Prostate gland (tissue), 2 donors: ENCODE measurements at regions not wholly inside any gene's neighbourhood (a gene's known extent, or its start where the extent isn't known, plus 50 kb on each side); places are given as distances from the start of the nearest gene placed in this dataset.
"Not testable (repeated sequence)": the region's sequence is repeated elsewhere in the genome, so short reads cannot be mapped to it uniquely, and the experiment has no call there.

Experiments
- DNase-seq: peaks from one replicate; pipeline ENCODE4 v3.0.0-alpha.2; 2019; ENCODE audit warnings: low spot score
- H3K27ac ChIP-seq, 2 donors: fragments of 200-600 bp; sonication (generic); 2 replicates each; pipeline ENCODE4 v1.5.1; 2017 to 2019
- H3K27me3 ChIP-seq: fragments of 200-600 bp; sonication (generic); replicated peaks from 2 replicates; pipeline ENCODE4 v1.5.1; 2019; ENCODE audit not compliant: insufficient read depth
- H3K36me3 ChIP-seq, 2 donors: fragments of 200-600 bp; sonication (generic); 1 replicate in 1 of 2; 2 replicates in 1 of 2; pipeline versions ENCODE4 v1.5.1 to v1.8.1; 2017 to 2019
- H3K4me1 ChIP-seq: fragments of 200-600 bp; sonication (generic); replicated peaks from 2 replicates; pipeline ENCODE4 v1.5.1; 2019
- H3K4me3 ChIP-seq, 2 donors: fragments of 200-600 bp; sonication (generic); 2 replicates each; pipeline ENCODE4 v1.5.1; 2017 to 2019
- H3K9me3 ChIP-seq: fragments of 200-600 bp; sonication (generic); 2 replicates; pipeline ENCODE4 v1.5.1; 2017
- POLR2A ChIP-seq: fragments of 450-650 bp; IDR thresholded peaks from one replicate; pipeline ENCODE4 v1.6.1; 2016; ENCODE audit warnings: antibody characterized with exemption, mild to moderate bottlenecking
- POLR2AphosphoS5 ChIP-seq: sonication (generic); formaldehyde crosslinking; IDR thresholded peaks from one replicate; pipeline ENCODE4 v1.6.1; 2017; ENCODE audit warnings: antibody characterized with exemption
- WGBS: methylation state at CpG from one replicate; pipeline ENCODE4 v1.1.5; 2018; 5-methylcytosine and 5-hydroxymethylcytosine counted together
- intact Hi-C: fragments of 100-400 bp; cut with DNase I; formaldehyde crosslinking; loops from one replicate; pipeline ENCODE4 v1.14.2; 2022
- TF ChIP-seq, protein P1 (sequence below), 4 experiments: fragments of 200-600 bp in 2 of 4; fragments of 450-650 bp in 2 of 4; sonication (generic) in 2 of 4; IDR thresholded peaks; 1 replicate in 3 of 4; 2 replicates in 1 of 4; pipeline ENCODE4 v1.5.1; 2016 to 2019; ENCODE audit warnings: antibody characterized with exemption in 4 of 4, mild to moderate bottlenecking in 2 of 4, moderate library complexity in 2 of 4

DNA sequence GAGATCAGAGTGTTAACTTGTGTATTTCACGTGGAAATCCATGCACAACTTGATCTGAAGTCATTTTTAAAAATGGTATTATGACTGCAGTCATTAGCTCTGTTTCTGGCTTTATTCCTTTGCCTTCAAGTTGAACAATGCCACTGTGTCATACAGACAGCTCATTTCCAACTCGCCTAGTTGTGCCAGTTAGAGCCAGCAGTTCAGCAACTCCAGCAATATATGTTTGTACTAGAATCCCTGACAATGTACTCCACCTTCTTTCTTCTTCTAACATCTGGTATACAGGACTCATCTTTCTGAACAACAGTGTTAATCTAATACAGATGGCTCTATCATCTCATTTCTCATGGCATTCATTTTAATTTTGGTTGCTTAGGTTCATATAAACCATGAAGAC lies 418.3 kb upstream of the POU3F2 start:
- WGBS: 63% methylated on average over 2 of the region's 2 CpGs
- Histone ChIP-seq H3K4me3 (no peak overlapping the region), H3K27me3 (no peaks in the 10 kb centered on the region), H3K4me1 (no peaks in the 10 kb centered on the region), H3K27ac (no peak overlapping the region), H3K36me3 (no peaks in the 10 kb centered on the region), H3K9me3 (no peaks in the 10 kb centered on the region)
- intact Hi-C loops: no loop called here
- no peak for TF ChIP-seq POLR2AphosphoS5
- no peak for TF ChIP-seq POLR2A
- TF ChIP-seq, protein P1, sequence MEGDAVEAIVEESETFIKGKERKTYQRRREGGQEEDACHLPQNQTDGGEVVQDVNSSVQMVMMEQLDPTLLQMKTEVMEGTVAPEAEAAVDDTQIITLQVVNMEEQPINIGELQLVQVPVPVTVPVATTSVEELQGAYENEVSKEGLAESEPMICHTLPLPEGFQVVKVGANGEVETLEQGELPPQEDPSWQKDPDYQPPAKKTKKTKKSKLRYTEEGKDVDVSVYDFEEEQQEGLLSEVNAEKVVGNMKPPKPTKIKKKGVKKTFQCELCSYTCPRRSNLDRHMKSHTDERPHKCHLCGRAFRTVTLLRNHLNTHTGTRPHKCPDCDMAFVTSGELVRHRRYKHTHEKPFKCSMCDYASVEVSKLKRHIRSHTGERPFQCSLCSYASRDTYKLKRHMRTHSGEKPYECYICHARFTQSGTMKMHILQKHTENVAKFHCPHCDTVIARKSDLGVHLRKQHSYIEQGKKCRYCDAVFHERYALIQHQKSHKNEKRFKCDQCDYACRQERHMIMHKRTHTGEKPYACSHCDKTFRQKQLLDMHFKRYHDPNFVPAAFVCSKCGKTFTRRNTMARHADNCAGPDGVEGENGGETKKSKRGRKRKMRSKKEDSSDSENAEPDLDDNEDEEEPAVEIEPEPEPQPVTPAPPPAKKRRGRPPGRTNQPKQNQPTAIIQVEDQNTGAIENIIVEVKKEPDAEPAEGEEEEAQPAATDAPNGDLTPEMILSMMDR (IDR thresholded peaks at IDR 0.05): no peak
- DNase-seq: no peak

DNA sequence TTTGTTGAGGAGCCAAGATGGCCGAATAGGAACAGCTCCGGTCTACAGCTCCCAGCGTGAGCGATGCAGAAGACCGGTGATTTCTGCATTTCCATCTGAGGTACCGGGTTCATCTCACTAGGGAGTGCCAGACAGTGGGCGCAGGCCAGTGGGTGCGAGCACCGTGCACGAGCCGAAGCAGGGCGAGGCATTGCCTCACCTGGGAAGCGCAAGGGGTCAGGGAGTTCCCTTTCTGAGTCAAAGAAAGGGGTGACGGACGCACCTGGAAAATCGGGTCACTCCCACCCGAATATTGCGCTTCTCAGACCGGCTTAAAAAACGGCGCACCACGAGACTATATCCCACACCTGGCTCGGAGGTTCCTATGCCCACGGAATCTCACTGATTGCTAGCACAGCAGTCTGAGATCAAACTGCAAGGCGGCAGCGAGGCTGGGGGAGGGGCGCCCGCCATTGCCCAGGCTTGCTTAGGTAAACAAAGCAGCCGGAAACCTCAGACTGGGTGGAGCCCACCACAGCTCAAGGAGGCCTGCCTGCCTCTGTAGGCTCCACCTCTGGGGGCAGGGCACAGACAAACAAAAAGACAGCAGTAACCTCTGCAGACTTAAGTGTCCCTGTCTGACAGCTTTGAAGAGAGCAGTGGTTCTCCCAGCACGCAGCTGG lies 417.7 kb upstream of the POU3F2 start:
- H3K27me3 ChIP-seq, intact Hi-C loops, H3K9me3 ChIP-seq, DNase-seq, H3K4me3 ChIP-seq, H3K4me1 ChIP-seq, H3K36me3 ChIP-seq, H3K27ac ChIP-seq: not testable (repeated sequence)
- 76% methylated on average over 29 of the region's 30 CpGs for WGBS

GRCh38 chr6:98433325-98434056 lies 400.9 kb upstream of the POU3F2 start:
- no peak overlapping the region for H3K27ac ChIP-seq
- intact Hi-C loops: no loop called here
- no peak overlapping the region for H3K4me3 ChIP-seq
- no peaks in the 10 kb centered on the region for H3K27me3 ChIP-seq
- no peak for TF ChIP-seq POLR2AphosphoS5
- TF ChIP-seq, protein P1 (IDR thresholded peaks at IDR 0.05): no peak
- no peak for TF ChIP-seq POLR2A
- no peak for DNase-seq
- no peaks in the 10 kb centered on the region for H3K4me1 ChIP-seq
- no peaks in the 10 kb centered on the region for H3K36me3 ChIP-seq
- WGBS: 82% methylated on average over 3 of the region's 3 CpGs
- H3K9me3 ChIP-seq: no peaks in the 10 kb centered on the region

GRCh38 chr6:98443633-98444032 lies 390.7 kb upstream of the POU3F2 start:
- Histone ChIP-seq H3K36me3 (no peaks in the 10 kb centered on the region), H3K4me1 (no peaks in the 10 kb centered on the region), H3K9me3 (no peaks in the 10 kb centered on the region), H3K27me3 (no peaks in the 10 kb centered on the region), H3K27ac (no peak overlapping the region), H3K4me3 (no peak overlapping the region)
- intact Hi-C loops: no loop called here
- WGBS: 67% methylated on average over 1 of the region's 1 CpG
- DNase-seq: no peak
- TF ChIP-seq POLR2AphosphoS5 (no peak), POLR2A (no peak)
- TF ChIP-seq, protein P1 (IDR thresholded peaks at IDR 0.05): no peak

- H3K27me3 ChIP-seq: no peaks in the 10 kb centered on the region
- H3K4me3 ChIP-seq: no peak overlapping the region
- H3K4me1 ChIP-seq: no peaks in the 10 kb centered on the region
- H3K27ac ChIP-seq: no peak overlapping the region
- intact Hi-C loops: no loop called here
- TF ChIP-seq, protein P1 (IDR thresholded peaks at IDR 0.05): no peak
- TF ChIP-seq POLR2AphosphoS5 (no peak), POLR2A (no peak)
- H3K36me3 ChIP-seq: no peaks in the 10 kb centered on the region
- DNase-seq: no peak
- WGBS: 34% methylated on average over 2 of the region's 2 CpGs
- H3K9me3 ChIP-seq: no peaks in the 10 kb centered on the region
These were observed 381.7 kb upstream of the POU3F2 start for GRCh38 chr6:98452685-98453084.
